ENCODE measurements at regions not wholly inside any gene's neighbourhood (a gene's known extent, or its start where the extent isn't known, plus 50 kb on each side); places are given as distances from the start of the nearest gene placed in this dataset.

DNA sequence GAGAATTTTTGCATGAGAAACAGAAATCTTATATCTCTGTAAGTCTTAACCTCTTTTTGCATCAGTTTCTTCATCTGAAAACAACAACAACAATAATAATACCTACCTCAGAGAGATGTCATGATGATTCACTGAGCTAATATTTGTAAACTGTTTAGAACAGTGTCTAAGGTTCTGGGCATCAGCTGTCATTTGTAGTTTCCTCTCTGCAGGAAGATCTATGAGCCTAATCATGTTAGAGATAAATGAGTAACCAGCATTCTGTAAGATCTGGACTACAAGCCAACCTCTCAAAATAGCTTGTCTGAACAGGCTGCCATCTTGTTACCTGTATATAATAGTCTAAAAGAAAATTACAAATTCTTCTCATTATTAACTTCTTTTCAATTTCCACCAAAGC is 383.0 kb upstream of the RORA start:
- TF ChIP-seq, protein P1, sequence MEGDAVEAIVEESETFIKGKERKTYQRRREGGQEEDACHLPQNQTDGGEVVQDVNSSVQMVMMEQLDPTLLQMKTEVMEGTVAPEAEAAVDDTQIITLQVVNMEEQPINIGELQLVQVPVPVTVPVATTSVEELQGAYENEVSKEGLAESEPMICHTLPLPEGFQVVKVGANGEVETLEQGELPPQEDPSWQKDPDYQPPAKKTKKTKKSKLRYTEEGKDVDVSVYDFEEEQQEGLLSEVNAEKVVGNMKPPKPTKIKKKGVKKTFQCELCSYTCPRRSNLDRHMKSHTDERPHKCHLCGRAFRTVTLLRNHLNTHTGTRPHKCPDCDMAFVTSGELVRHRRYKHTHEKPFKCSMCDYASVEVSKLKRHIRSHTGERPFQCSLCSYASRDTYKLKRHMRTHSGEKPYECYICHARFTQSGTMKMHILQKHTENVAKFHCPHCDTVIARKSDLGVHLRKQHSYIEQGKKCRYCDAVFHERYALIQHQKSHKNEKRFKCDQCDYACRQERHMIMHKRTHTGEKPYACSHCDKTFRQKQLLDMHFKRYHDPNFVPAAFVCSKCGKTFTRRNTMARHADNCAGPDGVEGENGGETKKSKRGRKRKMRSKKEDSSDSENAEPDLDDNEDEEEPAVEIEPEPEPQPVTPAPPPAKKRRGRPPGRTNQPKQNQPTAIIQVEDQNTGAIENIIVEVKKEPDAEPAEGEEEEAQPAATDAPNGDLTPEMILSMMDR (IDR thresholded peaks at IDR 0.05) = no peak

DNA sequence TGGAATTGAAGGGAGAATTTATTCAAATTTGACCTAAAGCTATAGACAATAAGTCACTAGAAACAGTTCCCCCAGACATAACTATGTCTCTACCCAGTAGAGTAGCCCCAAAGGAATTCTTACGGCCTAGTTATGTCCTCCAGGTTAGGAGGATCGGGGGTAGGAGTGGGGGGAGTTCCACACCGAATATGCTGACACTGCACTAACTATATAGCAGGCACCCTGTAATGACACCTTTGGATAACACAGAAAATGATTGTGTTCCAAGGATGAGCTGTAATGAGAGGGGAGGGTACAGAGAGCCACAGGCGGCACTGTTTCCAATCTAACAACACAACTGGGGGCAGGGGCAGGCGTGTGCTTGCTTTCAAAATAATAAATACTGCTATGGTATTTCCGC is 376.2 kb upstream of the RORA start:
- TF ChIP-seq, protein P1 (IDR thresholded peaks at IDR 0.05) = no peak

DNA sequence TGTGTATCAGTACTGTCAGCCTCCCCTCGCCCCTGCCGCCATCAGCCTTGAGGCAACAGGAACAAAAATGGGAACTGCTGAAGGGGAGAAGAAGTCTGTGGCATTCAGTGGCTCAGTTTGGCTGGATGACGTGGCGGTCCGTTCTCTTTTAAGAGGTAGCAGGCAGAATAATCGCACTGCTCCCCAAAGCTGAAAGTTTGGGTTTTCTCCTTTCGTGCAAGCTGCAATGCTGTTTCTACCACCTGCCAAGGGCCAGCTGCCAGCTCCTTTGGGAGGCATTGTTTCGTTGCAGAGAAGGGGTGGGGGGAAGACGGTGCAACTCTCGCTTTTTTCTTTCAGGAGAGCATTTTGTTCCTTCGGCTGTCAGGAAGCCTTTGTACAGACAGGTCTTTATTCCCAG is 369.6 kb upstream of the RORA start:
- TF ChIP-seq, protein P1 (IDR thresholded peaks at IDR 0.05) = no peak

DNA sequence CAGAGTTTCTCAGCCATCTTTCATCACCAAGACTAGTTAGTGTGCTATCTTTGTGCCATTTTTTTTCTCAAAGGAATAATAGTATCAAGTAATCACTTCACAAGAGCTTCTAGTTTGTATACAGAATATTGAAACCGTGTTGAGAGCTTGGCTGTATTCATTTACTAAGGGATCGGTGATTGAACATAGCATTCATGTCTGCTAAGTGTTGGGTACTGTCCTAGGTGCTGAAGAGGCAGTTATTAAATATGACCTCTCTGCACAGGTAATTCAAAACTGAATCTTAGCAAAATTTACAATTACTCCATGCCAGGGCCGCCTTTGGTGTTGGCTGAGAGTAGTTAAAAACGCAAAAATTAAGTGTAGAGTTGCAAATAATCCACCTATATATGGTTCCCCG is 355.3 kb upstream of the RORA start:
- TF ChIP-seq, protein P1 (IDR thresholded peaks at IDR 0.05) = no peak

DNA sequence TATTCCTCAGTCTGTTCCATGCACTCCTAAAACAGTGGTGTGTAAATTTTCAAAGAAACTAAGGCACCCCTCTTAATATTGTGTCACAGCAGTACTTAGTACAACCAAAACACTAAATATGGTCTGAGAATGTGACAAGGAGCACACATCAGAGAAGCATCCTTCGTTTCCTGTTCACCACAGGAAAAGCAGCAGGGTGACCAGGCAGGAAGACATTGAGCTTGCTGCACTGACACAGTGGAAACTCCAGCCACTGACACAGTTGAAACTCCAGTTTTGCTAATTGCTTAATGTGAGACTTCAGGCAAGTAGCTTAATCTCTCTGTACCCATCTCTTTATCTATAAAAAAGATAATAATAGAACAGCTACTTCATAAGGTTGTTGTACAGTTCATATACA is 353.0 kb upstream of the RORA start:
- TF ChIP-seq, protein P1 (IDR thresholded peaks at IDR 0.05) = no peak

DNA sequence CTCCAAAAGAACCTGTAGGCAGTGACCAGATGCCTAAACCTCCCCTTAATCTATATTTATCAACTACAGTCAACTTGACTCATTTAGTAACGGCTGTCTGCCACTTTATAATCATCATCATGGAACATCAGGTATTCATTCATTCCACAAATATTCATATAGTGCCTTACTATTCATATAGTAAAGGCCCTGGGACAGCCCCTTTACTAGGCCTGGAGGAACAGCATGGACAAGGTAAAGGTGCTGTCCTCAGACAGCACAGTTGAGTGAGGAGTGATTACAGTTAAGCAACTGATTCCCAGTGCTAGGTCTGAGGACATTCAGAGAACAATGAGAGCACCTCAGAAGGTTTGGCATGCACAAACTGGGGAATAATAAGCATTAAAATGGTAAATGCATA is 346.5 kb upstream of the RORA start:
- TF ChIP-seq, protein P1 (IDR thresholded peaks at IDR 0.05) = no peak

DNA sequence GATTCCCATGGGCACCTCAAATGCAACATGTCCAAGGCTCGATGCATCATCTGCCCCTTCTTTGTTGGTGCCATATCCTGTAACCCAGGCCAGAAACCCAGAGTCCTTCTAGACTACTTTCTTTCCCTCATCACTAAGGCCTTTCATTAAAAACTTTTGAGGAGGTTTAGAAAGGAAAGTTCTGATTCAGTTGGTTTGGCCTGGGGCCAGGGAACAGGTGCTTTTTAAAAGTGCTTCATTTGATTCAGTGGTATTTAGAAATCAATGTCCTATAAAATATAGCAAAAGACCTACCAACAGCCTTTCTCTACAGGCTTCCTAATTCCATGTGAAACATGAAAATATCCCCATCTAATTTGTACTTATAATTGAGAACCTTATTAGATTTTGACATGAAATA is 341.9 kb upstream of the RORA start:
- TF ChIP-seq, protein P1 (IDR thresholded peaks at IDR 0.05) = no peak

DNA sequence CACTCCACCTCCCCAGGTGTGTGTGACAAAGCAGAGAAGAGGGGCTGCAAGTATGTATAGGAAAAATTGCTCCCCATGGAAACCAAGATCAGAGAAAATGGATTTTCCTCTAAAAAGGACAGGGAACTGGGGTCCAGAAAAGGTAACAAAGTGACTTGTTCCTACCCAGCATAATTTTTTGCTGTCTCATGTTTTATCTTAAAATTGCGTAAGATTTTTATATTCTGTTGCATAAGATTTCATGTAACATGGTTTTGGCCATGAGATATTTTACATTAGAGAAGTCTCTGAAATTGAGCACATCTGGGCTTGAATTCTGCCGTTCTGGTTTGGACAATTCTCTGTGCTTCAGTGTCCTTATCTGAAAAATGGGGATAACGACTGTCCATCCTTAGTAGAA is 335.7 kb upstream of the RORA start:
- TF ChIP-seq, protein P1 (IDR thresholded peaks at IDR 0.05) = no peak

All from LNCAP (cell line).